ENCODE measurements at regions not wholly inside any gene's neighbourhood (a gene's known extent, or its start where the extent isn't known, plus 50 kb on each side); places are given as distances from the start of the nearest gene placed in this dataset.

DNA sequence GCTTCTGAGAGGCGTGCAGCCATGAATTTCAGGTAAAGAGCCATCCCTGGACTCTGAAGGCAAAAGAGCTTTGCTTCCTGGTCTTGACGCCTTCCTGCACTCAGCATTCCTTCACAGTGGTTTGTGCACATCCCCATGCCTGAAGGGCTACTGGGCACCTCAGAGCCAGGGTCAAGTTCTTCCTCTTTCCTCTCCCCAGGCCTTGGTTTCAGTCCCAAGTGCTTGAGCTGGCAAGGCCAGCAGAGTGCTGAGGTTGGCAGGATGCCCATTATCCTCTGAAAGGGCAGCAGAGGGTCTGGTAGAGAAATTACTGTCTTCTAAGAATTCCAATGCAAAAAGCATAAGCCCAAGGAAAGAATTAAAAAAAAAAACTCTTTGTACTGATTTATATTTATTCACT lies 1064.9 kb downstream of the TTLL7 start:
- ChIA-PET CTCF (no interaction called here), POLR2A (no interaction called here)

DNA sequence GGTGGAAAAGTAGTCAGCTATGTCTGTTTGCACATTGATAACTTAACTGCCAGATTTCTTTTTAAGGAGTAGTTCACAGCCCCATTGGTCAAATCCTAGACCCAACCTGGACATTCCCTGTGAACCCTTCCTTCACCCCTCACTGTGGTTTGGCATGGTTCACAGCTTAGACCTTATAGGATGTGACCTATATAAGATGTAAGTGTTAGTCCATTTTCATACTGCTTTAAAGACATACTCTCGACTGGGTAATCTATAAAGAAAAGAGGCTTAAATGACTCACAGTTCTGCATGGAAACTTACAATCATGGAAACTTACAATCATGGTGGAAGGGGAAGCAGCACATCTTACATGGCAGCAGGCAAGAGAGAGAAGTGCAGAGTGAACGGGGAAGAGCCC lies 1066.2 kb downstream of the TTLL7 start:
- CTCF ChIA-PET = no interaction called here

DNA sequence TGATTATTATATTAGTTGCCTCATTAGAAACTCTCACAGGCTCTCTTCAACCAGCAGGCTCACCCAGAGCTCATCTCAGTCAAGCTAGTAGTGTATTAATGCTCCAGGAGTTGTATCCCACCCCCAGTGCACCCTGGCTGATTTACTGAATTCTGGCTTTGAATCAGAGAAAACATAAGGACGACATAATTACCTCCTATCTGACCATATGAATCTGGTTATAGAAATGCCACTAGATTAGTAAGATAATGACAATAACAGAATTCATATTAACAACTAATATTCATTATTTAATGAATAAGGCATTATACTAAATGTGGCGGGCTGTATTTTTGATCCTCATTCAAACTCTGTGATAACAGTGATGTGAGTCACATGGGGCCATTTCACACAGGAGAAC lies 1066.7 kb downstream of the TTLL7 start:
- POLR2A ChIA-PET = no interaction called here
- CTCF ChIA-PET = no interaction called here

More for the DNA sequence above, 1066.2 kb downstream of the TTLL7 start:
- POLR2A ChIA-PET = no interaction called here

- CTCF ChIA-PET = no interaction called here
- POLR2A ChIA-PET = no interaction called here
Observed at GRCh38 chr1:82931006-82931405, 1067.9 kb downstream of the TTLL7 start.

- CTCF ChIA-PET = no interaction called here
- POLR2A ChIA-PET = no interaction called here
Observed at GRCh38 chr1:82927753-82928152, 1071.2 kb downstream of the TTLL7 start.

DNA sequence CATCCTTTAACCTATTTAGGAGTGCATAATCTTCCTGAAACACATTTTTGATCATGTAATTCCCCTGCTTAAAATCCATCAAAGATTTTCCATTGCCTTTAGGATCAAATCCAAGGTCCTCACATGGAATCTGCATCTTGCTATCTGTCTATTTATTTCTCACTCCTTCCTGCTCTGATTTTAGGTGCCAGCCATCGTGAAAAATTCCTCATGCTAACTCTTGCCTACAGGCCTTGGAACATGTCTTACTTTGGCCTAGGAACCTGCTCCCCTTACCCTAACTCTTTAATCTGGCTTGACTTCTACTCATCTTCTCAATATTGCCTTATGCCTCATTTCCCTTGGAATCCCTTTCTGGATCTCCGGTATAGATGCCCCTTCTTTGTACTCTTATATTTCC lies 1074.3 kb downstream of the TTLL7 start:
- CTCF ChIA-PET = no interaction called here
- POLR2A ChIA-PET = no interaction called here

DNA sequence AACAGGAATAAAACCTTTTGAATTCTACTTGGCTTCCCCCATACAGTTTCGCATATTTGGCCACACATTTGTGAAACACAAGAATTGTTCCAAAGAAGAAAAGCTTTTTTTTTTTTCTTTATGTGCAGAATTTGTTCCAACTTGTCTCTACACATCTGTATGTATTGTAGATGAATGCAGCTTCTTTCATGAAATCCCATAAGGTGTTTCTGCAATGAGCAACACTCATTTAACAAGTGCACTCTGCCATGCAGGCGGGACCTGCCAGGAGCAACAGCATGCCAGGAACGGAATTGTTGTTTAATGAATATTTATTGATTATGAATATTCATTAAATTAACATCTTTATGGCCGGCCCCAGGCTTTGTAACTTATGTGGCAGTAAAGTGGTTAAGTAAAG lies 1075.0 kb downstream of the TTLL7 start:
- ChIA-PET CTCF (no interaction called here), POLR2A (no interaction called here)

GRCh38 chr1:82921759-82922158 lies 1077.2 kb downstream of the TTLL7 start:
- CTCF ChIA-PET = no interaction called here
- POLR2A ChIA-PET = no interaction called here

- ChIA-PET POLR2A (no interaction called here), CTCF (no interaction called here)
Observed at GRCh38 chr1:82920418-82921248, 1078.3 kb downstream of the TTLL7 start.

DNA sequence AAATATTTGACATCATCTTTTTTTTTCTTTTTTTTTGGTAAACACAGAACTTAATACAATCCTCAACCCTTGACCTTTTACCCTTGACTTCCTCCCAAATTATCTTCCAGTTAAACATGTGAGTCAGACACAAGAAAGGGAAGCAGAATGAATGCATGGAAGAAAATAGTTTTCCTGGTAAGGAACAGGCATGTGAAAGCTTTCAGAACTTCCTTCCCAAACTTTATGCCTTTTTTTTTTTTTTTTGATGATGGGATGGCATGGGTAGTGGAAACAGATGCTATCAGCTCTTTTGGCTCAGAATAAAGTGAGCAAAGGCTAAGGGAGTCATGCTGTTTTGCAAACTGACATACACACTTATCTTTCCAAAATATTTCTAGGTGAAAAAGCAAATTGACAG lies 1079.1 kb downstream of the TTLL7 start:
- ChIA-PET POLR2A (no interaction called here), CTCF (no interaction called here)

- POLR2A ChIA-PET = no interaction called here
- CTCF ChIA-PET = no interaction called here
Observed at GRCh38 chr1:82907313-82907712, 1091.6 kb downstream of the TTLL7 start.

GRCh38 chr1:82903626-82904025 lies 1095.3 kb downstream of the TTLL7 start:
- ChIA-PET POLR2A (no interaction called here), CTCF (interaction anchor here (0.6 kb wide), 1 partner anchor 29 kb away, joined by 4 read pairs; no protein-coding TSS in a partner anchor)

- ChIA-PET POLR2A (no interaction called here), CTCF (no interaction called here)
Observed at GRCh38 chr1:82901561-82901960, 1097.4 kb downstream of the TTLL7 start.

- ChIA-PET CTCF (no interaction called here), POLR2A (no interaction called here)
Observed at GRCh38 chr1:82901118-82901517, 1097.8 kb downstream of the TTLL7 start.

- ChIA-PET CTCF (no interaction called here), POLR2A (no interaction called here)
Observed at GRCh38 chr1:82899017-82899416, 1098.3 kb downstream of the ADGRL2 start.

GRCh38 chr1:82897549-82897948 lies 1096.8 kb downstream of the ADGRL2 start:
- POLR2A ChIA-PET = no interaction called here
- CTCF ChIA-PET = no interaction called here

- ChIA-PET POLR2A (no interaction called here), CTCF (no interaction called here)
Observed at GRCh38 chr1:82896036-82896435, 1095.3 kb downstream of the ADGRL2 start.

DNA sequence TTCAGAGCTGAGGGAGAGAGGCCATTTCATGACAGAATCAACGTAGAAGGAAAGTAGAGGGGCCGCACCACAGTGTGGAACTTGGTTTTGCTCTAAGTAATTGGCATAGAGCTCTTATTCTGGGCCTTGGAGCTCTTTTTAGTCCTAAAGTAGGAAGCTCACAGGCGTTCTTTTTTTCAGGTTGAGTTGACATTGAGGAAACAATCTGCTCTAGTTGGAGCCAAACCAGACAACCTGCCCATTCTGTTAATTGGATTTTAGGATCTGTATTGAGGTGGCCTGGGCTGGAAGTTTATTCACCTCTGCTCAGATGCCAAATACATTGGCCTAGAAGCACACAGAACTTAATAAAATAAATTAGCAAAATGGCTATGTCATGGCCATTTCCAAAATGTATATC lies 1093.9 kb downstream of the ADGRL2 start:
- ChIA-PET CTCF (no interaction called here), POLR2A (no interaction called here)

- POLR2A ChIA-PET = no interaction called here
Observed at GRCh38 chr1:82893712-82894470, 1093.2 kb downstream of the ADGRL2 start.

GRCh38 chr1:82880506-82880905 lies 1079.8 kb downstream of the ADGRL2 start:
- POLR2A ChIA-PET = no interaction called here
- CTCF ChIA-PET = no interaction called here

More at GRCh38 chr1:82893712-82894470, 1093.2 kb downstream of the ADGRL2 start:
- CTCF ChIA-PET = no interaction called here

DNA sequence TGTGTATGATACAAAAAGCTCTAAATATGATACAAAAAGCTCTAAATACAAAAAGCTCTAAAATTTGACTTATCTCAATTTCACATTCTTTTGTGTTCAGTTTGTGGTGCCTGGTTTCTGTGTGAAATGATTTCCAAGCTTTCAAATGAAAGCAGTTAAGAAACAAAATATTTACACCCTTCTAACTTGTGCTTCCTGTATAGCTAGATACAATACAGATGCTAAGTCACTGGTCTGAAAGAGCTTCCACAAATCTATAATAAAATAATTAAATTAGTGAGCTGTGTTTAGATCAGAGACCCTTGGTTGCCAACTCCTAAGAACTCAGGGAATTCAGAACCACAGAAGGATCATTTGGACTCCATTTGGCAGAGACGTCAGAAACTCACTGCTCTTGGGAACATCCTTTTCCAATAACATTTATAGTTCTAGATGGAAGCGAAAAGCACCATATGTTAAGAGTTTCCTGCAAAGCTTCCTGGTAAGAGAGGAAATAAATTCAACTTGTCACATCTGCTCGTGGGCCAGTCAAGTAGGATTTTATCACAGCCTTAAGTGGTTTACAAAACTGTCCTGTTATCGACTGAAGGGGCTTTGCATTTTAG lies 1079.1 kb downstream of the ADGRL2 start:
- CTCF ChIA-PET = no interaction called here
- POLR2A ChIA-PET = no interaction called here
